ENCODE measurements at regions not wholly inside any gene's neighbourhood (a gene's known extent, or its start where the extent isn't known, plus 50 kb on each side); places are given as distances from the start of the nearest gene placed in this dataset.

- TF ChIP-seq CTCF (IDR thresholded peaks at IDR 0.05) (no peak), POLR2A (IDR thresholded peaks at IDR 0.05) (no peak)
Measured at GRCh38 chr12:46535376-46535775, 162.8 kb upstream of the SLC38A2 start.

All from heart left ventricle (tissue), 13 donors.